Bronchial epithelial cell (primary cell): ENCODE measurements at regions not wholly inside any gene's neighbourhood (a gene's known extent, or its start where the extent isn't known, plus 50 kb on each side); places are given as distances from the start of the nearest gene placed in this dataset.

Experiments
- DNase-seq: peaks from one replicate; pipeline ENCODE4 v3.0.0-alpha.2; 2010; ENCODE audit warnings: low read depth
- FAIRE-seq: peaks from 2 replicates; lab custom pipeline; 2011; peaks lifted over from hg19 to GRCh38; lab: Jason Lieb, UNC
- H3K27me3 ChIP-seq: 2 replicates; pipeline ENCODE4 v1.5.1; 2011; ENCODE audit warnings: low read length; ENCODE audit not compliant: control insufficient read depth, insufficient read depth
- H3K36me3 ChIP-seq: 2 replicates; pipeline ENCODE4 v1.5.1; 2011; ENCODE audit warnings: low read length; ENCODE audit not compliant: control insufficient read depth, insufficient read depth
- H3K4me3 ChIP-seq: 2 replicates; pipeline ENCODE4 v1.5.1; 2011; ENCODE audit warnings: mild to moderate bottlenecking, low read depth, low read length, control low read depth
- CTCF ChIP-seq: IDR thresholded peaks from 2 replicates; pipeline ENCODE4 v1.5.1; 2011; ENCODE audit warnings: mild to moderate bottlenecking, moderate library complexity, low read length, control low read depth, inconsistent platforms; ENCODE audit not compliant: insufficient read depth, severe bottlenecking

- no peak for TF ChIP-seq CTCF
- Histone ChIP-seq H3K36me3 (no peaks in the 10 kb centered on the region), H3K27me3 (no peaks in the 10 kb centered on the region), H3K4me3 (no peak overlapping the region)
- DNase-seq: no peak
- FAIRE-seq: no peak
Observed at GRCh38 chr10:109348324-109348723, 575.0 kb downstream of the XPNPEP1 start.

- no peak for TF ChIP-seq CTCF
- FAIRE-seq (no peak), DNase-seq (peak; percentile 35)
- no peaks in the 10 kb centered on the region for H3K27me3 ChIP-seq
- no peak overlapping the region for H3K4me3 ChIP-seq
- no peaks in the 10 kb centered on the region for H3K36me3 ChIP-seq
Observed at GRCh38 chr10:109343293-109343692, 580.0 kb downstream of the XPNPEP1 start.

- no peaks in the 10 kb centered on the region for H3K27me3 ChIP-seq
- FAIRE-seq: no peak
- H3K36me3 ChIP-seq: no peaks in the 10 kb centered on the region
- no peak overlapping the region for H3K4me3 ChIP-seq
- DNase-seq: no peak
- no peak for TF ChIP-seq CTCF
Observed at GRCh38 chr10:109341986-109342385, 581.3 kb downstream of the XPNPEP1 start.

- FAIRE-seq: no peak
- no peaks in the 10 kb centered on the region for H3K27me3 ChIP-seq
- no peak for DNase-seq
- TF ChIP-seq CTCF: no peak
- no peaks in the 10 kb centered on the region for H3K36me3 ChIP-seq
- H3K4me3 ChIP-seq: no peak overlapping the region
Observed at GRCh38 chr10:109328001-109328400, 595.3 kb downstream of the XPNPEP1 start.

- DNase-seq (no peak), FAIRE-seq (no peak)
- H3K36me3 ChIP-seq: no peaks in the 10 kb centered on the region
- no peak for TF ChIP-seq CTCF
- no peaks in the 10 kb centered on the region for H3K27me3 ChIP-seq
- H3K4me3 ChIP-seq: no peak overlapping the region
Observed at GRCh38 chr10:109327266-109327665, 596.0 kb downstream of the XPNPEP1 start.

- Histone ChIP-seq H3K27me3 (no peaks in the 10 kb centered on the region), H3K36me3 (no peaks in the 10 kb centered on the region), H3K4me3 (no peak overlapping the region)
- no peak for DNase-seq
- FAIRE-seq: no peak
- no peak for TF ChIP-seq CTCF
Observed at GRCh38 chr10:109324721-109325120, 598.6 kb downstream of the XPNPEP1 start.
